BJ (cell line): ENCODE measurements at regions not wholly inside any gene's neighbourhood (a gene's known extent, or its start where the extent isn't known, plus 50 kb on each side); places are given as distances from the start of the nearest gene placed in this dataset.
"Not testable (repeated sequence)": the region's sequence is repeated elsewhere in the genome, so short reads cannot be mapped to it uniquely, and the experiment has no call there.

ENCODE experiments used
- CTCF ChIA-PET: fragments of 350-600 bp; formaldehyde crosslinking; extraction: SDS; loops from one replicate; lab custom pipeline; 2021; ENCODE audit warnings: antibody characterized with exemption, inconsistent platforms; lab: Yijun Ruan, JAX
- POLR2A ChIA-PET: fragments of 300-600 bp; sonication (Branson Sonifier 250); formaldehyde crosslinking; extraction: SDS; loops from one replicate; lab custom pipeline; 2021; ENCODE audit warnings: antibody characterized with exemption; lab: Charles Lee
- DNase-seq: peaks from one replicate; pipeline ENCODE4 v3.0.0-alpha.2; 2011; ENCODE audit warnings: low read depth
- H3K27me3 ChIP-seq: 2 replicates; pipeline ENCODE4 v1.6.0; 2011; ENCODE audit warnings: low read length; ENCODE audit not compliant: control insufficient read depth, insufficient read depth
- H3K36me3 ChIP-seq: 2 replicates; pipeline ENCODE4 v1.5.1; 2011; ENCODE audit warnings: low read length; ENCODE audit not compliant: control insufficient read depth, insufficient read depth
- H3K4me3 ChIP-seq: 2 replicates; pipeline ENCODE4 v1.5.1; 2011; ENCODE audit warnings: low read depth, mild to moderate bottlenecking, control low read depth, low read length
- TF ChIP-seq, protein P1 (sequence below): IDR thresholded peaks from 2 replicates; pipeline ENCODE4 v1.5.1; 2011; ENCODE audit warnings: low read depth, mild to moderate bottlenecking, control low read depth, inconsistent platforms, low read length, moderate library complexity; ENCODE audit not compliant: insufficient read depth

GRCh38 chr20:40006168-40006860 is 682.7 kb downstream of the MAFB start:
- Histone ChIP-seq H3K27me3 (no peaks in the 10 kb centered on the region), H3K36me3 (no peaks in the 10 kb centered on the region), H3K4me3 (no peak overlapping the region)
- CTCF ChIA-PET = no interaction called here
- POLR2A ChIA-PET = no interaction called here
- TF ChIP-seq, protein P1, sequence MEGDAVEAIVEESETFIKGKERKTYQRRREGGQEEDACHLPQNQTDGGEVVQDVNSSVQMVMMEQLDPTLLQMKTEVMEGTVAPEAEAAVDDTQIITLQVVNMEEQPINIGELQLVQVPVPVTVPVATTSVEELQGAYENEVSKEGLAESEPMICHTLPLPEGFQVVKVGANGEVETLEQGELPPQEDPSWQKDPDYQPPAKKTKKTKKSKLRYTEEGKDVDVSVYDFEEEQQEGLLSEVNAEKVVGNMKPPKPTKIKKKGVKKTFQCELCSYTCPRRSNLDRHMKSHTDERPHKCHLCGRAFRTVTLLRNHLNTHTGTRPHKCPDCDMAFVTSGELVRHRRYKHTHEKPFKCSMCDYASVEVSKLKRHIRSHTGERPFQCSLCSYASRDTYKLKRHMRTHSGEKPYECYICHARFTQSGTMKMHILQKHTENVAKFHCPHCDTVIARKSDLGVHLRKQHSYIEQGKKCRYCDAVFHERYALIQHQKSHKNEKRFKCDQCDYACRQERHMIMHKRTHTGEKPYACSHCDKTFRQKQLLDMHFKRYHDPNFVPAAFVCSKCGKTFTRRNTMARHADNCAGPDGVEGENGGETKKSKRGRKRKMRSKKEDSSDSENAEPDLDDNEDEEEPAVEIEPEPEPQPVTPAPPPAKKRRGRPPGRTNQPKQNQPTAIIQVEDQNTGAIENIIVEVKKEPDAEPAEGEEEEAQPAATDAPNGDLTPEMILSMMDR = no peak
- DNase-seq = no peak

- POLR2A ChIA-PET, CTCF ChIA-PET, DNase-seq: not testable (repeated sequence)
These were observed 684.9 kb downstream of the MAFB start for GRCh38 chr20:40004092-40004491.

GRCh38 chr20:39993742-39994141 is 695.3 kb downstream of the MAFB start:
- TF ChIP-seq, protein P1 = no peak
- Histone ChIP-seq H3K27me3 (no peaks in the 10 kb centered on the region), H3K36me3 (no peaks in the 10 kb centered on the region), H3K4me3 (no peak overlapping the region)
- POLR2A ChIA-PET = no interaction called here
- CTCF ChIA-PET = no interaction called here
- no peak for DNase-seq

More at GRCh38 chr20:40004092-40004491, 684.9 kb downstream of the MAFB start:
- H3K36me3 ChIP-seq, H3K27me3 ChIP-seq, H3K4me3 ChIP-seq: not testable (repeated sequence)

DNA sequence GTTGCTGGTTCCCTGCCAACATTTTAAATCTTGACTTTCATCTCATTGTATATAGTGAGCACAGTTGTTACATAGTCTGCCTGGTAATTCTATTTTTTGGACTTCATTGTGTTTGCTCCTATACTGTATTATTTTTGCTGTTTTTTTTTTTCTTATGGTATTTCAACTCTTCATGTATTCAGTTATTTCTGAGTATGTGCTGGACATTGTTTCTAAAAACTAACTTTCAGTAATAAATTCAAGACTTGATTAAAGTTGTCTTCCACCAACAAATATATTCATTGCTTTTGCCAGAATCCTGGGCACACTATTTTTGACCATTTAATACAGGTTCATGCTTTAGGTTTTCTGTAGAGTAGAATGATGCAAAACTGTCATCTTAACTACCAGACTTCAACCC is 698.3 kb downstream of the MAFB start:
- Histone ChIP-seq H3K36me3 (no peaks in the 10 kb centered on the region), H3K4me3 (no peak overlapping the region), H3K27me3 (no peaks in the 10 kb centered on the region)
- ChIA-PET CTCF (no interaction called here), POLR2A (no interaction called here)
- TF ChIP-seq, protein P1 = no peak
- no peak for DNase-seq

GRCh38 chr20:39988991-39989390 is 700.0 kb downstream of the MAFB start:
- Histone ChIP-seq H3K27me3 (no peaks in the 10 kb centered on the region), H3K4me3 (no peak overlapping the region), H3K36me3 (no peaks in the 10 kb centered on the region)
- POLR2A ChIA-PET = no interaction called here
- TF ChIP-seq, protein P1 = no peak
- CTCF ChIA-PET = interaction anchor here (1.1 to 1.3 kb wide), 2 partner anchors 27 to 726 kb away, joined by 3 read pairs; no protein-coding TSS in a partner anchor
- DNase-seq = no peak
